ENCODE measurements at regions not wholly inside any gene's neighbourhood (a gene's known extent, or its start where the extent isn't known, plus 50 kb on each side); places are given as distances from the start of the nearest gene placed in this dataset.

GRCh38 chr6:142518126-142518525, 216.3 kb downstream of the ADGRG6 start (continued):
- TF ChIP-seq ATF6 (CRISPR knock-in tag; IDR thresholded peaks at IDR 0.05) (no peak), SMAD3 (CRISPR knock-in tag; IDR thresholded peaks at IDR 0.05; ENCODE audit: borderline replicate concordance) (no peak), ZNF219 (CRISPR knock-in tag; IDR thresholded peaks at IDR 0.05; ENCODE audit: borderline replicate concordance) (no peak), RELA (CRISPR knock-in tag; IDR thresholded peaks at IDR 0.05; ENCODE audit: borderline replicate concordance) (no peak), ZBTB21 (CRISPR knock-in tag; IDR thresholded peaks at IDR 0.05; ENCODE audit: borderline replicate concordance) (no peak), TEAD1 (CRISPR knock-in tag; IDR thresholded peaks at IDR 0.05) (no peak), ZNF121 (CRISPR knock-in tag; IDR thresholded peaks at IDR 0.05) (no peak), NFE2L1 (CRISPR knock-in tag; IDR thresholded peaks at IDR 0.05) (no peak), FOXP1 (CRISPR knock-in tag; IDR thresholded peaks at IDR 0.05; ENCODE audit: borderline replicate concordance) (no peak), OVOL2 (CRISPR knock-in tag; IDR thresholded peaks at IDR 0.05; ENCODE audit: borderline replicate concordance) (no peak), RORB (CRISPR knock-in tag; IDR thresholded peaks at IDR 0.05) (no peak), E2F4 (CRISPR knock-in tag; IDR thresholded peaks at IDR 0.05; ENCODE audit: borderline replicate concordance, low read depth) (no peak), CBFB (CRISPR knock-in tag; IDR thresholded peaks at IDR 0.05; ENCODE audit: low read depth) (no peak), NFATC4 (CRISPR knock-in tag; IDR thresholded peaks at IDR 0.05) (no peak)
- TF ChIP-seq, protein P1, sequence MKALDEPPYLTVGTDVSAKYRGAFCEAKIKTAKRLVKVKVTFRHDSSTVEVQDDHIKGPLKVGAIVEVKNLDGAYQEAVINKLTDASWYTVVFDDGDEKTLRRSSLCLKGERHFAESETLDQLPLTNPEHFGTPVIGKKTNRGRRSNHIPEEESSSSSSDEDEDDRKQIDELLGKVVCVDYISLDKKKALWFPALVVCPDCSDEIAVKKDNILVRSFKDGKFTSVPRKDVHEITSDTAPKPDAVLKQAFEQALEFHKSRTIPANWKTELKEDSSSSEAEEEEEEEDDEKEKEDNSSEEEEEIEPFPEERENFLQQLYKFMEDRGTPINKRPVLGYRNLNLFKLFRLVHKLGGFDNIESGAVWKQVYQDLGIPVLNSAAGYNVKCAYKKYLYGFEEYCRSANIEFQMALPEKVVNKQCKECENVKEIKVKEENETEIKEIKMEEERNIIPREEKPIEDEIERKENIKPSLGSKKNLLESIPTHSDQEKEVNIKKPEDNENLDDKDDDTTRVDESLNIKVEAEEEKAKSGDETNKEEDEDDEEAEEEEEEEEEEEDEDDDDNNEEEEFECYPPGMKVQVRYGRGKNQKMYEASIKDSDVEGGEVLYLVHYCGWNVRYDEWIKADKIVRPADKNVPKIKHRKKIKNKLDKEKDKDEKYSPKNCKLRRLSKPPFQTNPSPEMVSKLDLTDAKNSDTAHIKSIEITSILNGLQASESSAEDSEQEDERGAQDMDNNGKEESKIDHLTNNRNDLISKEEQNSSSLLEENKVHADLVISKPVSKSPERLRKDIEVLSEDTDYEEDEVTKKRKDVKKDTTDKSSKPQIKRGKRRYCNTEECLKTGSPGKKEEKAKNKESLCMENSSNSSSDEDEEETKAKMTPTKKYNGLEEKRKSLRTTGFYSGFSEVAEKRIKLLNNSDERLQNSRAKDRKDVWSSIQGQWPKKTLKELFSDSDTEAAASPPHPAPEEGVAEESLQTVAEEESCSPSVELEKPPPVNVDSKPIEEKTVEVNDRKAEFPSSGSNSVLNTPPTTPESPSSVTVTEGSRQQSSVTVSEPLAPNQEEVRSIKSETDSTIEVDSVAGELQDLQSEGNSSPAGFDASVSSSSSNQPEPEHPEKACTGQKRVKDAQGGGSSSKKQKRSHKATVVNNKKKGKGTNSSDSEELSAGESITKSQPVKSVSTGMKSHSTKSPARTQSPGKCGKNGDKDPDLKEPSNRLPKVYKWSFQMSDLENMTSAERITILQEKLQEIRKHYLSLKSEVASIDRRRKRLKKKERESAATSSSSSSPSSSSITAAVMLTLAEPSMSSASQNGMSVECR (CRISPR knock-in tag; IDR thresholded peaks at IDR 0.05; ENCODE audit: borderline replicate concordance), result no peak

GRCh38 chr6:142518761-142519160, 217.0 kb downstream of the ADGRG6 start:
- no peak overlapping the region for H3K4me3 Mint-ChIP-seq

More at GRCh38 chr6:142518761-142519160, 217.0 kb downstream of the ADGRG6 start:
- DNase-seq (ENCODE audit: low spot score) (no peak), ATAC-seq (no peak)
- H3K4me1 Mint-ChIP-seq, result peaks cover 7% of the 10 kb centered on the region
- no peaks in the 10 kb centered on the region for H3K27me3 Mint-ChIP-seq (ENCODE audit: low read depth)
- H3K9me3 Mint-ChIP-seq, result peaks cover 29% of the 10 kb centered on the region
- CTCF ChIA-PET, result interaction anchor here (1.0 kb wide), 1 partner anchor 20 kb away, joined by 3 read pairs; no protein-coding TSS in a partner anchor
- no peak overlapping the region for H3K27ac Mint-ChIP-seq
- TF ChIP-seq NR3C1 (CRISPR knock-in tag; conservative IDR thresholded peaks at IDR 0.05; ENCODE audit: low read depth) (no peak), MXD4 (CRISPR knock-in tag; IDR thresholded peaks at IDR 0.05; ENCODE audit: borderline replicate concordance) (no peak), ZNF416 (CRISPR knock-in tag; IDR thresholded peaks at IDR 0.05) (no peak), ZNF219 (CRISPR knock-in tag; IDR thresholded peaks at IDR 0.05; ENCODE audit: borderline replicate concordance) (no peak), CREM (CRISPR knock-in tag; IDR thresholded peaks at IDR 0.05) (no peak), SMAD4 (CRISPR knock-in tag; IDR thresholded peaks at IDR 0.05) (no peak), MYBL2 (CRISPR knock-in tag; IDR thresholded peaks at IDR 0.05) (no peak), AR (CRISPR knock-in tag; IDR thresholded peaks at IDR 0.05) (no peak), ZNF423 (CRISPR knock-in tag; IDR thresholded peaks at IDR 0.05) (no peak)
- peaks cover 17% of the 10 kb centered on the region; the same call in 1 of the 2 replicates for H3K36me3 Mint-ChIP-seq
- POLR2A ChIA-PET, result no interaction called here

All from WTC11 (cell line).